SK-N-SH (cell line): ENCODE measurements at regions not wholly inside any gene's neighbourhood (a gene's known extent, or its start where the extent isn't known, plus 50 kb on each side); places are given as distances from the start of the nearest gene placed in this dataset.

Experiments used
- CTCF ChIP-seq: fragments of 200-600 bp; sonication (generic); IDR thresholded peaks from 2 replicates; pipeline ENCODE4 v1.6.1; 2017; ENCODE audit warnings: antibody characterized with exemption, mild to moderate bottlenecking, moderate library complexity
- RCOR1 ChIP-seq: fragments of 150-350 bp; IDR thresholded peaks from 2 replicates; pipeline ENCODE4 v1.6.1; 2017; ENCODE audit warnings: antibody characterized with exemption, low read length
- YY1 ChIP-seq: IDR thresholded peaks from 2 replicates; pipeline ENCODE4 v1.4.0; 2012; ENCODE audit warnings: low read depth, mild to moderate bottlenecking

DNA sequence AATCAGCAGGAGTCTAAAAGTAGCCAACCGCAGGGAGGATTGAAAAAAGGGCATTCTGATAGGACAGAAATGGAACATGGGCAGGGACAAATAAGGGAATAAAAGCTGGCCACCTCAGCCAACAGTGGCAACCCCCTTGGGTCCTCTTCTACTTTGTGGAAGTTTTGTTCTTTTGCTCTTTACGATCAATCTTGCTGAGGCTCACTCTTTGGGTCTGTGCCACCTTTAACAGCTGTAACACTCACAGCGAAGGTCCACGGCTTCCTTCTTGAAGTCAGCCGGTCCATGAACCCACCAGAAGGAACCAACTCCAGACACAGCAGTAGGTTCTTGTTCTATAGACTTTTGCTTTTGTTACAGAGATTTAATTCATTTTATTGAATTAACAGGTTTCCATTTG lies 285.4 kb upstream of the CDH20 start:
- TF ChIP-seq CTCF (no peak), YY1 (no peak), RCOR1 (no peak)
